Hepatocyte (in vitro differentiated cells): ENCODE measurements at regions not wholly inside any gene's neighbourhood (a gene's known extent, or its start where the extent isn't known, plus 50 kb on each side); places are given as distances from the start of the nearest gene placed in this dataset.

Source experiments
- DNase-seq: peaks from one replicate; pipeline ENCODE4 v3.0.0-alpha.2; 2016; ENCODE audit warnings: low spot score
- H2AFZ ChIP-seq: fragments of 200-600 bp; sonication (generic); 2 replicates; pipeline ENCODE4 v1.6.0; 2016; ENCODE audit warnings: antibody characterized with exemption, mild to moderate bottlenecking
- H3K27ac ChIP-seq: fragments of 200-600 bp; sonication (generic); 2 replicates; pipeline ENCODE4 v1.5.1; 2016; ENCODE audit warnings: mild to moderate bottlenecking
- H3K27me3 ChIP-seq: fragments of 200-600 bp; sonication (generic); 2 replicates; pipeline ENCODE4 v1.6.1; 2016
- H3K36me3 ChIP-seq: fragments of 200-600 bp; sonication (generic); replicated peaks from 2 replicates; pipeline ENCODE4 v1.5.1; 2016; ENCODE audit warnings: low read depth; ENCODE audit not compliant: insufficient read depth
- H3K4me1 ChIP-seq: fragments of 200-600 bp; sonication (generic); 2 replicates; pipeline ENCODE4 v1.5.1; 2016; ENCODE audit warnings: mild to moderate bottlenecking, moderate library complexity; ENCODE audit not compliant: insufficient read depth
- H3K4me2 ChIP-seq: fragments of 200-600 bp; sonication (generic); 2 replicates; pipeline ENCODE4 v1.6.0; 2016
- H3K4me3 ChIP-seq: fragments of 200-600 bp; sonication (generic); 2 replicates; pipeline ENCODE4 v1.5.1; 2016; ENCODE audit warnings: mild to moderate bottlenecking
- H3K79me2 ChIP-seq: fragments of 200-600 bp; sonication (generic); 2 replicates; pipeline ENCODE4 v1.6.0; 2017; ENCODE audit warnings: mild to moderate bottlenecking
- H3K9me2 ChIP-seq: fragments of 200-600 bp; sonication (generic); replicated peaks from 2 replicates; pipeline ENCODE4 v1.6.0; 2017; ENCODE audit warnings: mild to moderate bottlenecking; ENCODE audit not compliant: insufficient read depth
- H3K9me3 ChIP-seq: fragments of 200-600 bp; sonication (generic); 2 replicates; pipeline ENCODE4 v1.5.1; 2016; ENCODE audit warnings: low read depth, mild to moderate bottlenecking
- H4K20me1 ChIP-seq: fragments of 200-600 bp; sonication (generic); 2 replicates; pipeline ENCODE4 v1.6.0; 2016; ENCODE audit warnings: mild to moderate bottlenecking; ENCODE audit not compliant: insufficient read depth, poor library complexity, severe bottlenecking
- CTCF ChIP-seq: fragments of 200-600 bp; sonication (generic); IDR thresholded peaks from 2 replicates; pipeline ENCODE4 v1.5.1; 2016; ENCODE audit warnings: antibody characterized with exemption, mild to moderate bottlenecking; ENCODE audit not compliant: poor library complexity
- EZH2 ChIP-seq: fragments of 200-600 bp; sonication (generic); IDR thresholded peaks from 2 replicates; pipeline ENCODE4 v1.6.1; 2016; ENCODE audit warnings: antibody characterized with exemption, mild to moderate bottlenecking, borderline replicate concordance
- EZH2phosphoT487 ChIP-seq: fragments of 200-600 bp; sonication (generic); IDR thresholded peaks from one replicate; pipeline ENCODE4 v1.6.1; 2018; ENCODE audit warnings: antibody characterized with exemption, mild to moderate bottlenecking, low read depth, moderate library complexity; ENCODE audit not compliant: unreplicated experiment, severe bottlenecking

- no peak overlapping the region for H2AFZ ChIP-seq
- DNase-seq, result no peak
- H3K4me3 ChIP-seq, result no peak overlapping the region
- no peaks in the 10 kb centered on the region for H3K4me1 ChIP-seq
- H3K4me2 ChIP-seq, result no peak overlapping the region
- no peaks in the 10 kb centered on the region for H3K36me3 ChIP-seq
- H3K27me3 ChIP-seq, result no peaks in the 10 kb centered on the region
- no peak for TF ChIP-seq EZH2phosphoT487
- no peak for TF ChIP-seq CTCF
- no peak for TF ChIP-seq EZH2
- no peaks in the 10 kb centered on the region for H4K20me1 ChIP-seq
- H3K9me3 ChIP-seq, result no peaks in the 10 kb centered on the region
- no peak overlapping the region for H3K27ac ChIP-seq
- H3K79me2 ChIP-seq, result no peaks in the 10 kb centered on the region
- H3K9me2 ChIP-seq, result no peaks in the 10 kb centered on the region
Measured at GRCh38 chr1:82600314-82600713, 799.6 kb downstream of the ADGRL2 start.

GRCh38 chr1:82598812-82599211, 798.1 kb downstream of the ADGRL2 start:
- Histone ChIP-seq H3K27me3 (no peaks in the 10 kb centered on the region), H3K4me3 (no peak overlapping the region), H3K36me3 (no peaks in the 10 kb centered on the region), H3K79me2 (no peaks in the 10 kb centered on the region), H3K9me2 (no peaks in the 10 kb centered on the region), H4K20me1 (no peaks in the 10 kb centered on the region), H3K4me2 (no peak overlapping the region), H3K27ac (no peak overlapping the region), H3K9me3 (no peaks in the 10 kb centered on the region), H3K4me1 (no peaks in the 10 kb centered on the region), H2AFZ (no peak overlapping the region)
- TF ChIP-seq EZH2, result no peak
- TF ChIP-seq CTCF, result no peak
- TF ChIP-seq EZH2phosphoT487, result no peak
- DNase-seq, result no peak

GRCh38 chr1:82598337-82598736, 797.6 kb downstream of the ADGRL2 start:
- H2AFZ ChIP-seq, result no peak overlapping the region

More at GRCh38 chr1:82598337-82598736, 797.6 kb downstream of the ADGRL2 start:
- no peaks in the 10 kb centered on the region for H3K27me3 ChIP-seq
- H3K4me3 ChIP-seq, result no peak overlapping the region
- H4K20me1 ChIP-seq, result no peaks in the 10 kb centered on the region
- no peak for DNase-seq
- no peaks in the 10 kb centered on the region for H3K9me3 ChIP-seq
- H3K4me1 ChIP-seq, result no peaks in the 10 kb centered on the region
- no peaks in the 10 kb centered on the region for H3K79me2 ChIP-seq
- no peak overlapping the region for H3K27ac ChIP-seq
- no peaks in the 10 kb centered on the region for H3K9me2 ChIP-seq
- no peak overlapping the region for H3K4me2 ChIP-seq
- no peak for TF ChIP-seq CTCF
- TF ChIP-seq EZH2phosphoT487, result no peak
- no peak for TF ChIP-seq EZH2
- H3K36me3 ChIP-seq, result no peaks in the 10 kb centered on the region
